ENCODE measurements at regions not wholly inside any gene's neighbourhood (a gene's known extent, or its start where the extent isn't known, plus 50 kb on each side); places are given as distances from the start of the nearest gene placed in this dataset.

DNA sequence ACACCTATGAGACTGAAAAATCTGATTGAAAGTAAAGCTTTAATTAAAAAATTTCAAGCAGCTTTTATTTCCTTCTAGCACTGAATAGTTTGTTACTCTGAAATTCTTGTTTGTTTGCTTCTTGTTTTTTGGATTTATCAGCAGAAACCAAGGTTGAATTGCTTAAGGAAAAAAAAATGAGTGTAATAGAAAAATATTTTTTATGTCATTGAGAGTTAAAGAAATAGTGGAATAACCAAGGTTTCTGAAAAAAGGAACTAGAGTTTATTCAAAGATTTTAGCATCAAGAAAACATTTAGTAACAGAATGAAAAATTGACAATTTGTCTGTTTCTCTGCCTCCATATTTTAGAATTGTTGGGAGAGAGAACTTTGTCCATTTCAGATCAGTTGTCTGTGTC is 1852.2 kb downstream of the PCDH7 start:
- TF ChIP-seq, protein P1, sequence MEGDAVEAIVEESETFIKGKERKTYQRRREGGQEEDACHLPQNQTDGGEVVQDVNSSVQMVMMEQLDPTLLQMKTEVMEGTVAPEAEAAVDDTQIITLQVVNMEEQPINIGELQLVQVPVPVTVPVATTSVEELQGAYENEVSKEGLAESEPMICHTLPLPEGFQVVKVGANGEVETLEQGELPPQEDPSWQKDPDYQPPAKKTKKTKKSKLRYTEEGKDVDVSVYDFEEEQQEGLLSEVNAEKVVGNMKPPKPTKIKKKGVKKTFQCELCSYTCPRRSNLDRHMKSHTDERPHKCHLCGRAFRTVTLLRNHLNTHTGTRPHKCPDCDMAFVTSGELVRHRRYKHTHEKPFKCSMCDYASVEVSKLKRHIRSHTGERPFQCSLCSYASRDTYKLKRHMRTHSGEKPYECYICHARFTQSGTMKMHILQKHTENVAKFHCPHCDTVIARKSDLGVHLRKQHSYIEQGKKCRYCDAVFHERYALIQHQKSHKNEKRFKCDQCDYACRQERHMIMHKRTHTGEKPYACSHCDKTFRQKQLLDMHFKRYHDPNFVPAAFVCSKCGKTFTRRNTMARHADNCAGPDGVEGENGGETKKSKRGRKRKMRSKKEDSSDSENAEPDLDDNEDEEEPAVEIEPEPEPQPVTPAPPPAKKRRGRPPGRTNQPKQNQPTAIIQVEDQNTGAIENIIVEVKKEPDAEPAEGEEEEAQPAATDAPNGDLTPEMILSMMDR (IDR thresholded peaks at IDR 0.05; ENCODE audit: borderline replicate concordance, extremely low read depth, insufficient read depth), result no peak
- DNase-seq (no peak), FAIRE-seq (no peak)
- H3K4me3 ChIP-seq (ENCODE audit: low read length in 3 of 3), result no peak overlapping the region
- intact Hi-C loops (cut with DNase I), result no loop called here
- no peaks in the 10 kb centered on the region for H3K9me3 ChIP-seq (ENCODE audit: control insufficient read depth in 2 of 3, insufficient read depth in 1 of 3, low read length in 3 of 3)
- no peak overlapping the region for H3K9ac ChIP-seq (ENCODE audit: low read length in 3 of 3)
- no peaks in the 10 kb centered on the region for H3K27me3 ChIP-seq (ENCODE audit: control insufficient read depth, insufficient read depth, low read length)
- H3K27ac ChIP-seq (ENCODE audit: low read depth in 2 of 2, low read length in 2 of 2), result no peak overlapping the region
- no peaks in the 10 kb centered on the region for H3K36me3 ChIP-seq (ENCODE audit: control insufficient read depth in 2 of 3, insufficient read depth in 3 of 3, low read length in 3 of 3)
- H3K4me1 ChIP-seq (ENCODE audit: control insufficient read depth in 2 of 3, insufficient read depth in 2 of 3, low read depth in 1 of 3, low read length in 3 of 3), result no peaks in the 10 kb centered on the region

DNA sequence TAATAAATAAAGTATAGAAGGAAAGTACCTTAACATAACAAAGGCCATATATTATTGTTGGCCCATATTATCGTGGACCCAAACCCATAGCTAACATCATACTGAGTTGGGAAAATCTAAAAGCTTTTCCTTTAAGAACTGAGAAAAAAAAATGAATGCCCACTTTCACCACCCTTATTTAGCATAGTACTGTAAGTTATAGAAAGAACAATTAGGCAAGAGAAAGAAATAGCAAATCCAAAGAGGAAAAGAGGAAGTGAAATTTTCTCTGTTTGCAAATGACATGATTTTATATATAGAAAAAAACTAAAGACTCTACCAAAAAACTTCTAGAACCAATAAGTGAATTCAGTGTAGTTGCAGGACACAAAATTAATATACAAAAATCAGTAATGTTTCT is 1854.6 kb downstream of the PCDH7 start:
- Histone ChIP-seq H3K4me3 (ENCODE audit: low read length in 3 of 3) (no peak overlapping the region), H3K36me3 (ENCODE audit: control insufficient read depth in 2 of 3, insufficient read depth in 3 of 3, low read length in 3 of 3) (no peaks in the 10 kb centered on the region), H3K27me3 (ENCODE audit: control insufficient read depth, insufficient read depth, low read length) (no peaks in the 10 kb centered on the region), H3K27ac (ENCODE audit: low read depth in 2 of 2, low read length in 2 of 2) (no peak overlapping the region), H3K4me1 (ENCODE audit: control insufficient read depth in 2 of 3, insufficient read depth in 2 of 3, low read depth in 1 of 3, low read length in 3 of 3) (no peaks in the 10 kb centered on the region), H3K9ac (ENCODE audit: low read length in 3 of 3) (no peak overlapping the region), H3K9me3 (ENCODE audit: control insufficient read depth in 2 of 3, insufficient read depth in 1 of 3, low read length in 3 of 3) (no peaks in the 10 kb centered on the region)
- TF ChIP-seq, protein P1 (IDR thresholded peaks at IDR 0.05; ENCODE audit: borderline replicate concordance, extremely low read depth, insufficient read depth), result no peak
- no peak for DNase-seq
- FAIRE-seq, result no peak
- intact Hi-C loops (cut with DNase I), result no loop called here

DNA sequence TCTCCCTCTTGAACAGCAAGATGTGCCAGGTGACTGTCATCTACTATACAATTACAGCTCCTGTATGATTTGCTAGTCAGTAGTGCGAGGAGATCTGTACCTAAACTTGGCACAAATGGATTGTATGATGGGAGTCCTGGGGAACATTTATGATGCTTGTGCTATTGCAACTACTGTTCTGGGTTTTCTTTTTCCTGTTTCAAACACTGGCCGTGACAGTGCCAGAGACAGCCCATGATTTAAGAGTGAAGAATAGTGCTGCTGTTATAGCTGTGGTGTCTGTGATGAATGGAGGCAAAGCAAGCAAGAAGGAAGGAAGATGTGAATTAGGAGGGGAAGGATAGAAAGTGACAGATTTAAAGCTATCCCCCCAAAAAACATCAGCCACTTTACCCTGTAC is 1868.9 kb downstream of the PCDH7 start:
- no peaks in the 10 kb centered on the region for H3K27me3 ChIP-seq (ENCODE audit: control insufficient read depth, insufficient read depth, low read length)
- no peaks in the 10 kb centered on the region for H3K9me3 ChIP-seq (ENCODE audit: control insufficient read depth in 2 of 3, insufficient read depth in 1 of 3, low read length in 3 of 3)
- TF ChIP-seq, protein P1 (IDR thresholded peaks at IDR 0.05; ENCODE audit: borderline replicate concordance, extremely low read depth, insufficient read depth), result no peak
- H3K9ac ChIP-seq (ENCODE audit: low read length in 3 of 3), result no peak overlapping the region
- H3K4me3 ChIP-seq (ENCODE audit: low read length in 3 of 3), result no peak overlapping the region
- FAIRE-seq, result no peak
- intact Hi-C loops (cut with DNase I), result no loop called here
- no peaks in the 10 kb centered on the region for H3K36me3 ChIP-seq (ENCODE audit: control insufficient read depth in 2 of 3, insufficient read depth in 3 of 3, low read length in 3 of 3)
- no peaks in the 10 kb centered on the region for H3K4me1 ChIP-seq (ENCODE audit: control insufficient read depth in 2 of 3, insufficient read depth in 2 of 3, low read depth in 1 of 3, low read length in 3 of 3)
- DNase-seq, result peak in 2 of 5 donors; percentile 4 to 17
- no peak overlapping the region for H3K27ac ChIP-seq (ENCODE audit: low read depth in 2 of 2, low read length in 2 of 2)

DNA sequence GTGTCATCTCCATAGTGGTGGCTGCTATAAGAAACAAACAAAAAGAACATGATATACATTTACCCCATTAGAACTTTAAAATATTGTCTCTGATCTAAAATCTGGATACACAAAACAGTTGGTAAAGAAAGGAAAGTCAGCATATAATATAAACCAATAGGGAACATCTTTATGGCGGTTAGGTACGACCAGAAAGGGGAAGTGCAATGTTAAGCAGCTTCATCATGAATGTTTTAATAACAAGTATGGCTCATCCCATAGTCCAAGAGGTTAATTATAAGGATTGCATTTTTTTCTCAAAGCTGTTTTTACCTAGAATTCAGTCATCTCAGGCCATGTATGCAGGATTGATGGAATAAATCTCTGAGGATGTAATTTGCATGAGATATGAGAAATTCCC is 1869.7 kb downstream of the PCDH7 start:
- no peak overlapping the region for H3K4me3 ChIP-seq (ENCODE audit: low read length in 3 of 3)
- no peaks in the 10 kb centered on the region for H3K4me1 ChIP-seq (ENCODE audit: control insufficient read depth in 2 of 3, insufficient read depth in 2 of 3, low read depth in 1 of 3, low read length in 3 of 3)
- H3K9me3 ChIP-seq (ENCODE audit: control insufficient read depth in 2 of 3, insufficient read depth in 1 of 3, low read length in 3 of 3), result no peaks in the 10 kb centered on the region
- DNase-seq (no peak), FAIRE-seq (no peak)
- no peaks in the 10 kb centered on the region for H3K27me3 ChIP-seq (ENCODE audit: control insufficient read depth, insufficient read depth, low read length)
- intact Hi-C loops (cut with DNase I), result no loop called here
- no peak overlapping the region for H3K27ac ChIP-seq (ENCODE audit: low read depth in 2 of 2, low read length in 2 of 2)
- H3K36me3 ChIP-seq (ENCODE audit: control insufficient read depth in 2 of 3, insufficient read depth in 3 of 3, low read length in 3 of 3), result no peaks in the 10 kb centered on the region
- TF ChIP-seq, protein P1 (IDR thresholded peaks at IDR 0.05; ENCODE audit: borderline replicate concordance, extremely low read depth, insufficient read depth), result no peak
- H3K9ac ChIP-seq (ENCODE audit: low read length in 3 of 3), result no peak overlapping the region

Measured in kidney (tissue), 13 donors.